Kidney epithelial cell (primary cell): ENCODE measurements at regions not wholly inside any gene's neighbourhood (a gene's known extent, or its start where the extent isn't known, plus 50 kb on each side); places are given as distances from the start of the nearest gene placed in this dataset.

ENCODE experiments used
- DNase-seq: peaks from one replicate; pipeline ENCODE4 v3.0.0-alpha.2; 2010; ENCODE audit warnings: low read depth
- H3K27me3 ChIP-seq: 2 replicates; pipeline ENCODE4 v1.6.0; 2011; ENCODE audit warnings: low read length; ENCODE audit not compliant: control insufficient read depth, insufficient read depth
- H3K36me3 ChIP-seq: 2 replicates; pipeline ENCODE4 v1.5.1; 2011; ENCODE audit warnings: low read length; ENCODE audit not compliant: control insufficient read depth, insufficient read depth
- H3K4me3 ChIP-seq: 2 replicates; pipeline ENCODE4 v1.5.1; 2011; ENCODE audit warnings: low read depth, mild to moderate bottlenecking, control low read depth, low read length
- TF ChIP-seq, protein P1 (sequence below): IDR thresholded peaks from 2 replicates; pipeline ENCODE4 v1.5.1; 2011; ENCODE audit warnings: mild to moderate bottlenecking, moderate library complexity, low read length, control low read depth, inconsistent platforms; ENCODE audit not compliant: insufficient read depth, poor library complexity, severe bottlenecking

- Histone ChIP-seq H3K27me3 (no peaks in the 10 kb centered on the region), H3K36me3 (no peaks in the 10 kb centered on the region), H3K4me3 (no peak overlapping the region)
- DNase-seq, result no peak
- TF ChIP-seq, protein P1, sequence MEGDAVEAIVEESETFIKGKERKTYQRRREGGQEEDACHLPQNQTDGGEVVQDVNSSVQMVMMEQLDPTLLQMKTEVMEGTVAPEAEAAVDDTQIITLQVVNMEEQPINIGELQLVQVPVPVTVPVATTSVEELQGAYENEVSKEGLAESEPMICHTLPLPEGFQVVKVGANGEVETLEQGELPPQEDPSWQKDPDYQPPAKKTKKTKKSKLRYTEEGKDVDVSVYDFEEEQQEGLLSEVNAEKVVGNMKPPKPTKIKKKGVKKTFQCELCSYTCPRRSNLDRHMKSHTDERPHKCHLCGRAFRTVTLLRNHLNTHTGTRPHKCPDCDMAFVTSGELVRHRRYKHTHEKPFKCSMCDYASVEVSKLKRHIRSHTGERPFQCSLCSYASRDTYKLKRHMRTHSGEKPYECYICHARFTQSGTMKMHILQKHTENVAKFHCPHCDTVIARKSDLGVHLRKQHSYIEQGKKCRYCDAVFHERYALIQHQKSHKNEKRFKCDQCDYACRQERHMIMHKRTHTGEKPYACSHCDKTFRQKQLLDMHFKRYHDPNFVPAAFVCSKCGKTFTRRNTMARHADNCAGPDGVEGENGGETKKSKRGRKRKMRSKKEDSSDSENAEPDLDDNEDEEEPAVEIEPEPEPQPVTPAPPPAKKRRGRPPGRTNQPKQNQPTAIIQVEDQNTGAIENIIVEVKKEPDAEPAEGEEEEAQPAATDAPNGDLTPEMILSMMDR, result no peak
These were observed 337.5 kb upstream of the MSX2 start for GRCh38 chr5:174386846-174387245.

DNA sequence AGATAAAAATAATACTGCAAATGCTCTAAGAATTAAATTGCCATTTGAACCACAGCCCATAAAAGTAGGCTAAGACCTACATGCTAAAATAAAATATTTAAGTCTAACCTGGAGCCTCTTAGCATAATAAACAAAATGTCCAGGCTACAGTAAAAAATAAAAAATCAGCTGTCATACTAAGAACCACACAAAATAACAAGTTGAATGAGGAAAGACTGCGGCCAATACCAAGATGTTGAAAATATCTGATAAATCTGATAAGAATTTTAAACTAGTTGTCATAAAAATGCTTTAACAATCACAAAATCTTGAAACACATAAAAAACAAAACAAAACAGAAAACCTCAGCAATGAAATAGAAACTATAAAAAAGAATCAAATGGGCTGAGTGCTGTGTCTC lies 336.9 kb upstream of the MSX2 start:
- TF ChIP-seq, protein P1, result no peak
- H3K27me3 ChIP-seq, result no peaks in the 10 kb centered on the region
- no peak for DNase-seq
- H3K36me3 ChIP-seq, result no peaks in the 10 kb centered on the region
- no peak overlapping the region for H3K4me3 ChIP-seq

DNA sequence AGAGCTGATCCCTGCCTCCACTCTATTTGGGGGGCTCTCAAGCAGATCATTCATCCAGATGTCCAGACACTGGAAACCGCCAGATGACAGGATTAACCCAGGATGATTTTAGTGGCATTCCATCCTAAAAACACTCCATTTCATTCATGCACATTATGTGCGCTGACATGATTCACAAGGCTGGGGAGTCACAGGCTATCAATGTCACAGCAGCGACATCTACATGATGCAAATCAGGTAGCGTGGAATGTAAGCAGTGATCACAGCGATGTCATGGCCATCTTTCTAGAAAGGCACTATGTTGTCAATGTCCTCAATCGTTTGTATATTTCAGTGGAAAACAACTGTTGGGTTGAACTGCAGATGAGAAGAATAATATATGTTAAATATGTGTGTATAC lies 331.5 kb upstream of the MSX2 start:
- DNase-seq, result no peak
- TF ChIP-seq, protein P1, result no peak
- no peaks in the 10 kb centered on the region for H3K27me3 ChIP-seq
- no peak overlapping the region for H3K4me3 ChIP-seq
- H3K36me3 ChIP-seq, result no peaks in the 10 kb centered on the region

DNA sequence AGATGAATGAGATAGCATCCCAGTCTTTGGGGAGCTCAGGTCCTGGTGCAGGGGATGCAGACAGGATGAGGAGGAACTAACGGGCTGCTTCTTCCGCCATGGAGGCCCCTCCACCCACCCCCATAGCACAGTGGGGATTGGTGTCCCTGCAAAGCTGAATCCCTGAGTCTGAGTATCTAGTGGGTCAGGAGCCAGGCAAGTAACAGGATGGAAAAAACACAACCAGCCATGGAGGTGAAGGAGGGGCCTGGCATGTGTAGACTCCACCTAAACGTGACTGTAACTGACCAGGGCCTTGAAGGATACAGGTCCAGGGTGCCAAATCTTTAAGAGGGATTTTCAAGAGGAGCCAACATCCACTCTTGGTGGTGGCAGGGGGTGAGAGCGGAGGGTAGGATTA lies 327.8 kb upstream of the MSX2 start:
- DNase-seq, result no peak
- no peaks in the 10 kb centered on the region for H3K27me3 ChIP-seq
- TF ChIP-seq, protein P1, result no peak
- no peaks in the 10 kb centered on the region for H3K36me3 ChIP-seq
- no peak overlapping the region for H3K4me3 ChIP-seq

GRCh38 chr5:174397206-174397605 lies 327.2 kb upstream of the MSX2 start:
- Histone ChIP-seq H3K36me3 (no peaks in the 10 kb centered on the region), H3K4me3 (no peak overlapping the region), H3K27me3 (no peaks in the 10 kb centered on the region)
- TF ChIP-seq, protein P1, result no peak
- no peak for DNase-seq

DNA sequence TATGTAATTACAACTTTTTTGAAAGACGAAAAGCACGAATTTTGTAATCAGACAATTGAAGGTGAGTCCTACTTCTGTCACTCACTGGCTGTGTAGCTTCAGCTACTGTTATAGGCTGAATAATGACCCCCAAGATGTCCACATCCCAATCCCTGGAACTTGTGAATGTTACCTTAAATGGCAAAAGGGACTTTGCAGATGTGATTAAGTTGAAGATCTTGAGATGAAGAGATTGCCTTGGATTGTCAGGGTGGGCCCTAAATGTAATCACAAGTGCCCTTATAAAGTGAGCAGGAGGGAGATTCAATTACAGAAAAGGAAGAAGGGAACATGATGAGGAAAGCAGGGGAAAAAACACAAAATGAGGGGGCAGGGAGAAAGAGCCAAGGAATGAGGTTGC lies 326.2 kb upstream of the MSX2 start:
- TF ChIP-seq, protein P1, result no peak
- Histone ChIP-seq H3K4me3 (no peak overlapping the region), H3K36me3 (no peaks in the 10 kb centered on the region), H3K27me3 (no peaks in the 10 kb centered on the region)
- DNase-seq, result no peak
